Stomach (tissue), 4 donors: ENCODE measurements at regions not wholly inside any gene's neighbourhood (a gene's known extent, or its start where the extent isn't known, plus 50 kb on each side); places are given as distances from the start of the nearest gene placed in this dataset.

ENCODE experiments used
- CTCF ChIP-seq, 7 experiments: fragments of 450-650 bp in 4 of 7; fragments of 200-600 bp in 3 of 7; sonication (generic) in 3 of 7; IDR thresholded peaks; one replicate each; pipeline ENCODE4 v1.5.1; 2016 to 2019; ENCODE audit warnings: antibody characterized with exemption in 7 of 7, control low read depth in 2 of 7, mild to moderate bottlenecking in 1 of 7
- EP300 ChIP-seq: sonication (generic); formaldehyde crosslinking; IDR thresholded peaks from one replicate; pipeline ENCODE4 v1.6.1; 2017; ENCODE audit warnings: antibody characterized with exemption
- POLR2A ChIP-seq, 4 donors: fragments of 450-650 bp; IDR thresholded peaks; one replicate each; pipeline ENCODE4 v1.6.1; 2016; ENCODE audit warnings: antibody characterized with exemption in 4 of 4, control low read depth in 2 of 4, mild to moderate bottlenecking in 1 of 4, moderate library complexity in 1 of 4
- POLR2AphosphoS5 ChIP-seq, 3 donors: sonication (generic); formaldehyde crosslinking; IDR thresholded peaks; one replicate each; pipeline ENCODE4 v1.6.1; 2016; ENCODE audit warnings: antibody characterized with exemption in 3 of 3

- TF ChIP-seq CTCF (IDR thresholded peaks at IDR 0.05) (no peak), EP300 (no peak), POLR2AphosphoS5 (IDR thresholded peaks at IDR 0.05) (no peak), POLR2A (IDR thresholded peaks at IDR 0.05) (no peak)
These were observed 233.3 kb upstream of the FLRT2 start for GRCh38 chr14:85296456-85297210.
